Smooth muscle cell (in vitro differentiated cells): ENCODE measurements at regions not wholly inside any gene's neighbourhood (a gene's known extent, or its start where the extent isn't known, plus 50 kb on each side); places are given as distances from the start of the nearest gene placed in this dataset.

Experiments
- DNase-seq: peaks from one replicate; lab custom pipeline; 2025; ENCODE audit not compliant: unreplicated experiment; lab: John Stamatoyannopoulos, UW
- H2AFZ ChIP-seq: fragments of 200-600 bp; sonication (generic); 2 replicates; pipeline ENCODE4 v1.6.0; 2016; ENCODE audit warnings: antibody characterized with exemption, low read depth, mild to moderate bottlenecking
- H3F3A ChIP-seq: fragments of 200-600 bp; sonication (generic); 2 replicates; pipeline ENCODE4 v1.6.0; 2017; ENCODE audit warnings: antibody characterized with exemption, low read depth
- H3K27ac ChIP-seq: fragments of 200-600 bp; sonication (generic); 2 replicates; pipeline ENCODE4 v1.5.1; 2016; ENCODE audit warnings: low read depth, mild to moderate bottlenecking
- H3K27me3 ChIP-seq: fragments of 200-600 bp; sonication (generic); 2 replicates; pipeline ENCODE4 v1.6.1; 2016; ENCODE audit warnings: low read depth, mild to moderate bottlenecking
- H3K36me3 ChIP-seq: fragments of 200-600 bp; sonication (generic); 2 replicates; pipeline ENCODE4 v1.5.1; 2016; ENCODE audit warnings: low read depth
- H3K4me1 ChIP-seq: fragments of 200-600 bp; sonication (generic); 2 replicates; pipeline ENCODE4 v1.5.1; 2016; ENCODE audit warnings: low read depth
- H3K4me2 ChIP-seq: fragments of 200-600 bp; sonication (generic); 2 replicates; pipeline ENCODE4 v1.6.0; 2016; ENCODE audit warnings: mild to moderate bottlenecking
- H3K4me3 ChIP-seq: fragments of 200-600 bp; sonication (generic); 2 replicates; pipeline ENCODE4 v1.5.1; 2016; ENCODE audit warnings: mild to moderate bottlenecking
- H3K79me2 ChIP-seq: fragments of 200-600 bp; sonication (generic); 2 replicates; pipeline ENCODE4 v1.6.0; 2016; ENCODE audit warnings: low read depth, mild to moderate bottlenecking
- H3K9ac ChIP-seq: fragments of 200-600 bp; sonication (generic); 2 replicates; pipeline ENCODE4 v1.6.0; 2016; ENCODE audit warnings: low read depth
- H3K9me3 ChIP-seq: fragments of 200-600 bp; sonication (generic); replicated peaks from 2 replicates; pipeline ENCODE4 v1.5.1; 2016; ENCODE audit warnings: low read depth
- H4K20me1 ChIP-seq: fragments of 200-600 bp; sonication (generic); 2 replicates; pipeline ENCODE4 v1.6.0; 2016; ENCODE audit warnings: low read depth
- WGBS: methylation state at CpG from one replicate; pipeline ENCODE4 v1.1.7; 2016; ENCODE audit warnings: low lambda C conversion rate; 5-methylcytosine and 5-hydroxymethylcytosine counted together
- TF ChIP-seq, protein P1 (sequence below): fragments of 200-600 bp; sonication (generic); IDR thresholded peaks from 2 replicates; pipeline ENCODE4 v1.5.1; 2017; ENCODE audit warnings: borderline replicate concordance, mild to moderate bottlenecking, antibody characterized with exemption; ENCODE audit not compliant: insufficient read depth, poor library complexity, severe bottlenecking

DNA sequence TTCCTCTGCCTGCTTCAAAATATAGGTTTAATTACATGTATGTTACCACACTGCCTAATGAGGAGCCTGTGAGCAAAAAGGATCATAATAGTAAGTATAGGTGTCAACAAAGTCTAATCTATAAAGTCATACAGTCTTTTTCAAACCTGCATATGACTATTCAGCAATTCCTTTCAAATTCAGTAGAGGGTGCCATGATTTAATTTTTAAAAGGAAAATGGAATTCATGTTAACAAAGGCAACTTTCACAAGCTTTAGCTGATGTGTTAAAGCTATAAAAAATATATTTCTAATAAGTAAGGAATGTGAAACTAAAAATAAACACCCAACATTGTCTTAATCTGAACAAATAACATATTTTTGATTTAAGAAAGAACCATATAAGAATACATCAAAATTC, 52.1 kb downstream of the MPP7 start:
- H3K4me2 ChIP-seq, result peak overlapping the region; percentile 15
- TF ChIP-seq, protein P1, sequence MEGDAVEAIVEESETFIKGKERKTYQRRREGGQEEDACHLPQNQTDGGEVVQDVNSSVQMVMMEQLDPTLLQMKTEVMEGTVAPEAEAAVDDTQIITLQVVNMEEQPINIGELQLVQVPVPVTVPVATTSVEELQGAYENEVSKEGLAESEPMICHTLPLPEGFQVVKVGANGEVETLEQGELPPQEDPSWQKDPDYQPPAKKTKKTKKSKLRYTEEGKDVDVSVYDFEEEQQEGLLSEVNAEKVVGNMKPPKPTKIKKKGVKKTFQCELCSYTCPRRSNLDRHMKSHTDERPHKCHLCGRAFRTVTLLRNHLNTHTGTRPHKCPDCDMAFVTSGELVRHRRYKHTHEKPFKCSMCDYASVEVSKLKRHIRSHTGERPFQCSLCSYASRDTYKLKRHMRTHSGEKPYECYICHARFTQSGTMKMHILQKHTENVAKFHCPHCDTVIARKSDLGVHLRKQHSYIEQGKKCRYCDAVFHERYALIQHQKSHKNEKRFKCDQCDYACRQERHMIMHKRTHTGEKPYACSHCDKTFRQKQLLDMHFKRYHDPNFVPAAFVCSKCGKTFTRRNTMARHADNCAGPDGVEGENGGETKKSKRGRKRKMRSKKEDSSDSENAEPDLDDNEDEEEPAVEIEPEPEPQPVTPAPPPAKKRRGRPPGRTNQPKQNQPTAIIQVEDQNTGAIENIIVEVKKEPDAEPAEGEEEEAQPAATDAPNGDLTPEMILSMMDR, result peak; percentile 53
- H3K4me1 ChIP-seq, result no peaks in the 10 kb centered on the region
- no peaks in the 10 kb centered on the region for H3K27me3 ChIP-seq
- peak overlapping the region; percentile 39 for H3K27ac ChIP-seq
- no peaks in the 10 kb centered on the region for H3K36me3 ChIP-seq
- no peaks in the 10 kb centered on the region for H3F3A ChIP-seq
- no peaks in the 10 kb centered on the region for H3K9me3 ChIP-seq
- no peak overlapping the region for H3K4me3 ChIP-seq
- H3K79me2 ChIP-seq, result no peaks in the 10 kb centered on the region
- H4K20me1 ChIP-seq, result no peaks in the 10 kb centered on the region
- DNase-seq, result no peak
- no peak overlapping the region for H2AFZ ChIP-seq
- no peak overlapping the region for H3K9ac ChIP-seq

DNA sequence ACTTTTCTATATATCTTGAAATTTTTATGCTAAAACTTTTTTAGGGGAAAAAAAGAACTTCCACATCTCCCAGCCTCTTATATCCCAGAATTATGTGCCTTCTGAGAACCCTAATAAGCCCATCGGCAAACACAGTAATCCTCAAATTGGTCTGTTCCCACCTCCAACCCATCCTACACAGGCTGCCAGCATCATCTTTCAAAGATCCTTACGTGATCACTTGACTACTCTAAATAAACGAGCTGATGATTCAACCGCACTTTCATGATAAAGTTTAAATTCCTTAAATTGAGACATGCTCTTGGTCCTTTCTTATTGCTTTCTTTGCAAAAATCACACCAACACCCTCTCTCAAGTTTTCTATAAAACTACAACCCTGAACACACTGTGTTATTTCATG, 52.5 kb downstream of the MPP7 start:
- H3K4me2 ChIP-seq, result peak overlapping the region; percentile 15
- TF ChIP-seq, protein P1, result no peak
- no peaks in the 10 kb centered on the region for H4K20me1 ChIP-seq
- H3K27me3 ChIP-seq, result no peaks in the 10 kb centered on the region
- no peak overlapping the region for H2AFZ ChIP-seq
- H3K79me2 ChIP-seq, result no peaks in the 10 kb centered on the region
- peak overlapping the region; percentile 39 for H3K27ac ChIP-seq
- no peaks in the 10 kb centered on the region for H3K9me3 ChIP-seq
- H3F3A ChIP-seq, result no peaks in the 10 kb centered on the region
- no peak overlapping the region for H3K9ac ChIP-seq
- H3K36me3 ChIP-seq, result no peaks in the 10 kb centered on the region
- no peak overlapping the region for H3K4me3 ChIP-seq
- no peak for DNase-seq
- no peaks in the 10 kb centered on the region for H3K4me1 ChIP-seq
- WGBS, result 45% methylated on average over 4 of the region's 4 CpGs

DNA sequence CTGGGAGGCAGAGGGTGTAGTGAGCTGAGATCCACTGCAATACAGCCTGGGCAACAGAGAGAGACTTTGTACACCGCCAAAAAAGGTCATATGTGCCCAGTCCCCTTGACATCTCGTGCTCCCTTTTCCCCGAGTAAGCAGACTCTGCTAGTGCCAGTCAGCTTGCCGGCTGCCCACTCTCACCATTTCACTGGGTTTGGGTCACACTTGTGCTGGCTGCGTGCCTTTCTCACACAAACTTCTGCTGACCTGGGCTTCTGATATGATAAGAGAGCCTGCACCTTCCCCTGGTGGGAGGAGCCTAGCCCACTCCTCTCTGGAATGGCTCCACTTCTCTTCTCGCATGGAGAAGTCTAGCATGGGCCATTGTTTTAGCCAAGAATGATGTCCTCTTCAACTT, 53.4 kb downstream of the MPP7 start:
- TF ChIP-seq, protein P1, result no peak
- H3F3A ChIP-seq, result no peaks in the 10 kb centered on the region
- no peaks in the 10 kb centered on the region for H3K27me3 ChIP-seq
- no peaks in the 10 kb centered on the region for H3K36me3 ChIP-seq
- H3K79me2 ChIP-seq, result no peaks in the 10 kb centered on the region
- H3K4me1 ChIP-seq, result no peaks in the 10 kb centered on the region
- H3K4me2 ChIP-seq, result no peak overlapping the region
- no peak overlapping the region for H3K4me3 ChIP-seq
- DNase-seq, result no peak
- 89% methylated on average over 6 of the region's 6 CpGs for WGBS
- no peaks in the 10 kb centered on the region for H4K20me1 ChIP-seq
- H3K9ac ChIP-seq, result no peak overlapping the region
- no peak overlapping the region for H2AFZ ChIP-seq
- H3K9me3 ChIP-seq, result no peaks in the 10 kb centered on the region
- H3K27ac ChIP-seq, result no peak overlapping the region

DNA sequence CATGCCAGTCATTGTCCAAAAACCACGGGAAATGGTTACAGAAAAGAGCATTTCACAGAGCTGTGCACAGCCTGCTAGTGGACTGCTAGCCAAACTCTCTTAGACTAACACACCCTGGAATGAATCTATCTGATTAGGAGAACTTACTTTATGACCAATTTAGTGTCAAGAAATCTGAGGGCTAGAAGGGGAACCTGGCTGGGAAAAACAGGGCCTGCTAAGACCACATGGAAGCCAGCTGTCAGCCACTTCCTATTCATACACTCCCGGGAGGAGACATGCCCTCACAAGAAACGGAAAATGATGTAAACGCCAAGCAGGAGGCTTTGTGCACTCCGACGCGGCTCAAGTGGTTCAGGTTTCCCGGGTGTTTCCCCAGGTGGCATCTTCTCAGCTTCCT, 54.8 kb downstream of the MPP7 start:
- no peak for DNase-seq
- peak overlapping the region; percentile 29 for H2AFZ ChIP-seq
- WGBS, result 62% methylated on average over 8 of the region's 8 CpGs

More for the DNA sequence above, 54.8 kb downstream of the MPP7 start:
- no peaks in the 10 kb centered on the region for H3K4me1 ChIP-seq
- H3K9me3 ChIP-seq, result no peaks in the 10 kb centered on the region
- H3K27me3 ChIP-seq, result peaks cover under 1% of the 10 kb centered on the region
- TF ChIP-seq, protein P1, result no peak
- no peaks in the 10 kb centered on the region for H3K36me3 ChIP-seq
- no peaks in the 10 kb centered on the region for H3F3A ChIP-seq
- H3K9ac ChIP-seq, result no peak overlapping the region
- H3K27ac ChIP-seq, result no peak overlapping the region
- no peaks in the 10 kb centered on the region for H3K79me2 ChIP-seq
- no peak overlapping the region for H3K4me2 ChIP-seq
- H4K20me1 ChIP-seq, result no peaks in the 10 kb centered on the region
- no peak overlapping the region for H3K4me3 ChIP-seq
